ENCODE measurements at regions not wholly inside any gene's neighbourhood (a gene's known extent, or its start where the extent isn't known, plus 50 kb on each side); places are given as distances from the start of the nearest gene placed in this dataset.

DNA sequence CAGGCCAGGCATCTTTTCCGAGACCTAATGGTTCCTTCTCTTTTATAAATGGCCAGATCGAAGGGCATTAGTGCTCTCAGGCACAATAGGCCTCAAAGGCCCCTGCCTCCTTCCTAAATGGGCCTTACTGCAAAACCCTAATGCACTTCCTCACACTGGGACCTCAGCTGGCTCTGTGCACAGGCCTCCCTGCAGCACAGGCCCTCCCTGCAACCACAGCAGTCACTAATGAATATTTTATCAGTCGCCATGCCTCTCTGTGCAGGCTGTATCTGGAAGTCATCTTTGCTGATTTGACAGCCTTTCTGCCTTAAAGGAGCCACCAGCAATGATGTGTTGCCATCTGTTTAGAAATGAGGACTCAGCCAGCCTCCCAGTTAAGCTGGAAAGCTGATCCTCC, 54.9 kb upstream of the SDK1 start:
- no peak for TF ChIP-seq POLR2A (IDR thresholded peaks at IDR 0.05)
- TF ChIP-seq, protein P1, sequence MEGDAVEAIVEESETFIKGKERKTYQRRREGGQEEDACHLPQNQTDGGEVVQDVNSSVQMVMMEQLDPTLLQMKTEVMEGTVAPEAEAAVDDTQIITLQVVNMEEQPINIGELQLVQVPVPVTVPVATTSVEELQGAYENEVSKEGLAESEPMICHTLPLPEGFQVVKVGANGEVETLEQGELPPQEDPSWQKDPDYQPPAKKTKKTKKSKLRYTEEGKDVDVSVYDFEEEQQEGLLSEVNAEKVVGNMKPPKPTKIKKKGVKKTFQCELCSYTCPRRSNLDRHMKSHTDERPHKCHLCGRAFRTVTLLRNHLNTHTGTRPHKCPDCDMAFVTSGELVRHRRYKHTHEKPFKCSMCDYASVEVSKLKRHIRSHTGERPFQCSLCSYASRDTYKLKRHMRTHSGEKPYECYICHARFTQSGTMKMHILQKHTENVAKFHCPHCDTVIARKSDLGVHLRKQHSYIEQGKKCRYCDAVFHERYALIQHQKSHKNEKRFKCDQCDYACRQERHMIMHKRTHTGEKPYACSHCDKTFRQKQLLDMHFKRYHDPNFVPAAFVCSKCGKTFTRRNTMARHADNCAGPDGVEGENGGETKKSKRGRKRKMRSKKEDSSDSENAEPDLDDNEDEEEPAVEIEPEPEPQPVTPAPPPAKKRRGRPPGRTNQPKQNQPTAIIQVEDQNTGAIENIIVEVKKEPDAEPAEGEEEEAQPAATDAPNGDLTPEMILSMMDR (IDR thresholded peaks at IDR 0.05), result no peak
